ENCODE measurements at regions not wholly inside any gene's neighbourhood (a gene's known extent, or its start where the extent isn't known, plus 50 kb on each side); places are given as distances from the start of the nearest gene placed in this dataset.

DNA sequence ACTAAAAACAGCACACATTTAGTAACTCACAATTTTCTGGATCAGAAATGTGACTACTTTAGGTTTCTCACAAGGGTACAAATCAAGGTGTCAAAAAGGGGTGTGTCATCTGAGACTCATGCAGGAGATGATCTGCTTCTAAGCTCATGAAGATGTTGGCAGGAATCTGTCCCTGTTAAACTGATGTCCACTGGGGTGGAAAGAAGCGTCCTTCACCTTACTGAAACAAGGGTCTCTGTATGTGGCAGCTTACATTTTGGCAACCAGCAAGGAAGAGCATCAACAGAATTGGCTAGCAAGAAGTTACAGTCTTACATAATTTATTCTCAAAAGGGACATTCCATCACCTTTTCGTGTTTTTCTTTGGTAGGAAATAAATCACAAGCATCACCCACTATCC lies 1223.8 kb downstream of the AMY1C start:
- Histone ChIP-seq H3K27ac (ENCODE audit: low read length) (no peak overlapping the region), H3K4me3 (ENCODE audit: low read length) (no peak overlapping the region), H3K9me3 (ENCODE audit: control insufficient read depth, low read length) (no peaks in the 10 kb centered on the region), H3K27me3 (ENCODE audit: control insufficient read depth, insufficient read depth) (no peaks in the 10 kb centered on the region), H3K4me1 (ENCODE audit: control insufficient read depth, insufficient read depth, low read length) (no peaks in the 10 kb centered on the region)
- DNase-seq (no peak), ATAC-seq (no peak)
- 65% methylated on average over 2 of the region's 2 CpGs for WGBS
- intact Hi-C loops (cut with DNase I): no loop called here

DNA sequence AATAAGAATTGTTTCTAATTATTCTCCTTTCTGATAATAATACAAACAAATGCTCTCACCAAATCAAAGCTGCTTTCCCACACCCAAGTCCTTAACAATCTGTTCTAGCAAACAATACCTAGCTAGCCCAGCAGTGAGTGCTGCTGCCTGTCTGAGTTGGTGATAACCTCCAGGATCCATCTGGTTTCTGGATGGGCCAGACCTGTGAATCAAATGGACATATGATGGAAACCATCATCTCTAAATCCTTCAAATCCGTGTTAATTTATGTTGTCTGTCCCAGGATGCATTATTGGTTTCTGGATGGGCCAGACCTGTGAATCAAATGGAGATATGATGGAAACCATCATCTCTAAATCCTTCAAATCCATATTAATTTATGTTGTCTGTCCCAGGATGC lies 1230.0 kb downstream of the AMY1C start:
- no peak for DNase-seq
- intact Hi-C loops (cut with DNase I): no loop called here
- 57% methylated on average over 1 of the region's 1 CpG for WGBS
- ATAC-seq: no peak
- Histone ChIP-seq H3K27ac (ENCODE audit: low read length) (no peak overlapping the region), H3K4me1 (ENCODE audit: control insufficient read depth, insufficient read depth, low read length) (no peaks in the 10 kb centered on the region), H3K4me3 (ENCODE audit: low read length) (no peak overlapping the region), H3K27me3 (ENCODE audit: control insufficient read depth, insufficient read depth) (no peaks in the 10 kb centered on the region), H3K9me3 (ENCODE audit: control insufficient read depth, low read length) (no peaks in the 10 kb centered on the region)

DNA sequence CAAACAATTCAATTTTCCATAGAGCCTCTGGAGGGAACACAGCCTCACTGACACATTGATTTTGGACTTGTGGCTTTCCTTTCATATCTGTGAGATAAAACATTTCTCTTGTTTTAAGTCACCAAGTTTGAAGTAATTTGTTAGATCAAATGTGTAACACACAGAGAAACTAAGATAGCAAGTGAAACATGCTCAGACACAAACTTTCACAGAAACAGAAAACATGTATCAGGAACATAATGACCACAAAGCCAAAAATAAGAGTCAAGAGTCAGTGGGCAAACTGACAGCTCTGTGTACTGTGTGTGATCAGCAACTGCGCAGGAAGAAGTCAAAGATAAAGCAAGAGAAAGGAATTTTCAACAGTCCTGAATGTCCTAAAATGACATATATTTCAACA lies 1237.5 kb downstream of the AMY1C start:
- no peaks in the 10 kb centered on the region for H3K9me3 ChIP-seq (ENCODE audit: control insufficient read depth, low read length)
- H3K4me3 ChIP-seq (ENCODE audit: low read length): no peak overlapping the region
- H3K27me3 ChIP-seq (ENCODE audit: control insufficient read depth, insufficient read depth): no peaks in the 10 kb centered on the region
- DNase-seq (no peak), ATAC-seq (no peak)
- intact Hi-C loops (cut with DNase I): no loop called here
- 40% methylated on average over 1 of the region's 1 CpG for WGBS
- H3K27ac ChIP-seq (ENCODE audit: low read length): no peak overlapping the region
- no peaks in the 10 kb centered on the region for H3K4me1 ChIP-seq (ENCODE audit: control insufficient read depth, insufficient read depth, low read length)

DNA sequence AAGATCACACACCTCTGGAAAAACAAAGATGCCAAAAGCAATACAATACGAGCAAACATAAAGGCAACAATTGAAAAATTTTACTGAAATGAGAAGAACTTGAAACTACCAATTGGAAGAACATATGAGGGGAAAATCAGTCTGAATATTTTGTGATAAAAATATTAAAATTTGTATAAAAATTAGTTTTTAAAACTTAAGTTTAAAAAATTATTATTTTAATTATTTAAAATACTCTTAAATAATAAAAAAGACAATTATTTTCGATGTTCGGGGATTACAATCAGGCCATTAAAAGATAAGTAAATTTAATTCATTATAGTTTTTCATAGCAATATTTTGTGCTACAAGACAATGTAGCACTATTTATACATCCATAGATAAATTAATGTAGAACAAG lies 1239.3 kb downstream of the AMY1C start:
- Histone ChIP-seq H3K4me3 (ENCODE audit: low read length) (no peak overlapping the region), H3K4me1 (ENCODE audit: control insufficient read depth, insufficient read depth, low read length) (no peaks in the 10 kb centered on the region), H3K27ac (ENCODE audit: low read length) (no peak overlapping the region), H3K9me3 (ENCODE audit: control insufficient read depth, low read length) (no peaks in the 10 kb centered on the region), H3K27me3 (ENCODE audit: control insufficient read depth, insufficient read depth) (no peaks in the 10 kb centered on the region)
- intact Hi-C loops (cut with DNase I): no loop called here
- ATAC-seq: no peak
- 90% methylated on average over 3 of the region's 3 CpGs for WGBS
- no peak for DNase-seq

DNA sequence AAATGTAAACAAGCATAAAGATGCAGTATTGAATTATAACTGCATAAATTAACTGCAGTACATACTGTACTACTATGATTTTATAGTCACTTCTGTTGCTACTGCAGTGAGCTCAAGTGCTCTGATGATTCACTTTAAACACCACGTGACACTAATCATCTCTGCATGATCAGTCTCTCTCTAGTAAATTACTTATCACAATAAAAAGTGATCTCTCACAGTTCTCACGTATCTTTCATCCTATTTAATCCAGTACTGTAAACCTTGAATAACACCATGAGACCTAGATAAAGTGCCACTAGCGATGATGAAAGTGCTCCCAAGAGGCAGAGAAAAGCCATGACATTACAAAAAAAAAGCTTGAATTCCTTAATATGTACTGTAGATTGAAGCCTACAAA lies 1242.0 kb downstream of the AMY1C start:
- no peak for ATAC-seq
- no peaks in the 10 kb centered on the region for H3K4me1 ChIP-seq (ENCODE audit: control insufficient read depth, insufficient read depth, low read length)
- H3K4me3 ChIP-seq (ENCODE audit: low read length): no peak overlapping the region
- 40% methylated on average over 3 of the region's 3 CpGs for WGBS
- no peak overlapping the region for H3K27ac ChIP-seq (ENCODE audit: low read length)
- no peaks in the 10 kb centered on the region for H3K9me3 ChIP-seq (ENCODE audit: control insufficient read depth, low read length)
- DNase-seq: no peak
- intact Hi-C loops (cut with DNase I): no loop called here
- H3K27me3 ChIP-seq (ENCODE audit: control insufficient read depth, insufficient read depth): no peaks in the 10 kb centered on the region

DNA sequence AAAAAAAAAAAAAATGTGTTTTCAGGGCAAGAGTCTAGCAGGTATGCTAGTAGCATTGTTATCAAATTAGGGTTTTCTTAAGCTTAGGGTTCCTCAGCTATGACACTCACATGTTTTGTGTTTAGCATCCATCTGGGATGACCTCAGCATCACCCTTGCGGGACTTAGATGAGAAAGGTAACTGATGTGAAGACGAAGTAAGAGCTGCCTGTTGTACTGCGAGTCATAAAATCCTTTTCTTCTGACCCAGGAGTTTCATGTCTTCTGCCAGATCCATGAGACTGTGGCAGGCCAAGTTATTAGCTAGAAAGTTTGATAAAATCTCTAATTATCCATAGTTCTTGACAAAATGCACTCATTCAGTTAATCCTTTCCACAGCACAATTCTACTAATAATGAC lies 1251.1 kb downstream of the AMY1C start:
- Histone ChIP-seq H3K27ac (ENCODE audit: low read length) (no peak overlapping the region), H3K27me3 (ENCODE audit: control insufficient read depth, insufficient read depth) (no peaks in the 10 kb centered on the region), H3K4me1 (ENCODE audit: control insufficient read depth, insufficient read depth, low read length) (no peaks in the 10 kb centered on the region), H3K4me3 (ENCODE audit: low read length) (no peak overlapping the region), H3K9me3 (ENCODE audit: control insufficient read depth, low read length) (no peaks in the 10 kb centered on the region)
- ATAC-seq: no peak
- no peak for DNase-seq
- WGBS: 52% methylated on average over 3 of the region's 3 CpGs
- intact Hi-C loops (cut with DNase I): no loop called here

DNA sequence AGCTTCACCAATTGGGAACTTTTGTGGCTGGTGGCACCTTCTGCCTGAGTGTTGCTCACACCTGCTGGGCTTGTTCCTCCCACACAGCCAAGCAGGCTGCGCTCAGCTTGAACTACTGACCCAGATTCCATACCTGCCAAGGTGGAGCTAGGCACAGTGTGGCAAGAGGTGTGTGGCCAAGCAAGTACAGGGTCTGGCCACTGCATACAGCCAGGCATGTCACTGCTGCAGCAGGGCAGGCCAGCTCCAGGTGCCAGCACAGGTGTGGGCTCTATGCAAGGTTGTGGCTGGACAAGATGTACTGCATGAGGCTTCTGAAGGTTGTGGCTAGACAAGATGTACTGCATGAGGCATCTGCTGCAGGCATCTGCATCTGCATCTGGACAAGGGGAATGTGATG lies 1254.8 kb downstream of the AMY1C start:
- no peaks in the 10 kb centered on the region for H3K27me3 ChIP-seq (ENCODE audit: control insufficient read depth, insufficient read depth)
- no peaks in the 10 kb centered on the region for H3K9me3 ChIP-seq (ENCODE audit: control insufficient read depth, low read length)
- ATAC-seq (no peak), DNase-seq (peak in 1 of 3 donors; percentile 27)
- no peak overlapping the region for H3K27ac ChIP-seq (ENCODE audit: low read length)
- intact Hi-C loops (cut with DNase I): no loop called here
- no peaks in the 10 kb centered on the region for H3K4me1 ChIP-seq (ENCODE audit: control insufficient read depth, insufficient read depth, low read length)
- WGBS: 82% methylated on average over 1 of the region's 1 CpG
- no peak overlapping the region for H3K4me3 ChIP-seq (ENCODE audit: low read length)

DNA sequence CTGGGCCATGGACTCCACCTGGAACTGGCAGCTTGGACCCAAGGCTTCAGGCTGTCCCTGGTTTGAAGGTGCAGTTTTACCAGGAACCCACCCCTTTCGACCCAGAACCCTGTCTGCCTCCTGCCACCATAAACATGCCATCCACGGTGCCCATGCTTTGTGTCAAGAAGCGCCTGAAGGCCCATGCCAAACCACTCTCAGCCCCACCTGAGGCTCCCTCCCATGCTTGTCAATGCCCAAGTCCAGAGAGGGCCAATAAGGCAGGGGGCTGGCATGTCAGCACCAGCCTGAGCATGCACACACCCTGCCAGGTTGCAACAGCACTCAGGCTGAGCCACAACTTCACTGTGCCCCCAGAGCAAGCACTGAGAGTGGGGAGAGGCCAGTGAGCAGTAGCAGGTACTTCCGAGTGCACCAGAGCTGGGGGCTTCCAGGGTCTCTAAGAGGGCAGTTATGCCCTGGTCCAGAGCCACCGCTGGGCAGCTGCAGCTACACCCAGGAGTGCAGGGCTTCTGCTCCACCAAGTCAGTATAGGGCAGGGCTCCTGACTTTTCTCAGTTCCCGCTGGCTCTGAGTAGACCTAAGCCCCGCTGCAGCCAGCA lies 1256.0 kb downstream of the AMY1C start:
- intact Hi-C loops (cut with DNase I): no loop called here
- Histone ChIP-seq H3K4me3 (ENCODE audit: low read length) (no peak overlapping the region), H3K9me3 (ENCODE audit: control insufficient read depth, low read length) (no peaks in the 10 kb centered on the region), H3K27me3 (ENCODE audit: control insufficient read depth, insufficient read depth) (no peaks in the 10 kb centered on the region), H3K4me1 (ENCODE audit: control insufficient read depth, insufficient read depth, low read length) (no peaks in the 10 kb centered on the region), H3K27ac (ENCODE audit: low read length) (no peak overlapping the region)
- DNase-seq: peak in 1 of 3 donors; percentile 19
- no peak for ATAC-seq
- WGBS: 80% methylated on average over 7 of the region's 7 CpGs

DNA sequence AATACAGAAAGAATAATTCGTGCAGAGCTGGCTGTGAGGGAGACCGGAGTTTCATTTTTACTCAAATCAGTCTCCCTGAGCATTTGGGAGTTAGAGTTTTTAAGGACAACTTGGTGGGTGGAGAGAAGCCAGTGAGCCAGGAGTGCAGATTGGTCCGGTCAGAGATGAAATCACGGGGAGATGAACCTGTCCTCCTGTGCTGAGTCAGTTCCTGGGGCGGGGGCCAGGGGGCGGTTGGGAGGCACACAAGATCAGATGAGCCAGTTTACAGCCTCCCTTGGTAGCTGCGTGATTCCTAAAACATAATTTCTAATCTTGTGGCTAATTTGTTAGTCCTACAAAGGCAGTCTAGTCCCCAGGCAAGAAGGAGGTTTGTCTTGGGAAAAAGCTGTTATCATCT lies 1267.9 kb downstream of the AMY1C start:
- Histone ChIP-seq H3K27ac (ENCODE audit: low read length) (no peak overlapping the region), H3K4me1 (ENCODE audit: control insufficient read depth, insufficient read depth, low read length) (no peaks in the 10 kb centered on the region), H3K9me3 (ENCODE audit: control insufficient read depth, low read length) (no peaks in the 10 kb centered on the region), H3K4me3 (ENCODE audit: low read length) (no peak overlapping the region), H3K27me3 (ENCODE audit: control insufficient read depth, insufficient read depth) (no peaks in the 10 kb centered on the region)
- WGBS: 77% methylated on average over 7 of the region's 7 CpGs
- DNase-seq (peak in 1 of 3 donors; percentile 19), ATAC-seq (no peak)
- intact Hi-C loops (cut with DNase I): no loop called here

DNA sequence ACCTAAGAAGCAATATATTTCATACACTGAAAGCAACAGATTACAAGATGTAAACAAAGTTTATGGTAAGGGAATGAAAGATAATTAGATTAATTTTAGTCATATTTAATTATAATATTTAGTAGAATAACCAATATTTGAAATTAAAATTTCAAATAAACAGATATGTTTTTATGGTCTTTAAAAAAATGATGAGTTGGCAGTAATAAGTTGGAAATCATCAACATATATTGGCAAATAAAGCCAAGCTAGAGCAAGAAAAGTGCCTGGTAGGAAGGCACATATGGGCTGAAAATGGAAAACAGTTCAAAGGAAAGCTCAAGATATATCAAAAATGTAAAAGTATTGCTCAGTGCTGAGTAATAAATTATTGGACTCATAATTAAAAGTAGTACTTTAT lies 1274.0 kb downstream of the AMY1C start:
- no peaks in the 10 kb centered on the region for H3K27me3 ChIP-seq (ENCODE audit: control insufficient read depth, insufficient read depth)
- no peaks in the 10 kb centered on the region for H3K4me1 ChIP-seq (ENCODE audit: control insufficient read depth, insufficient read depth, low read length)
- H3K27ac ChIP-seq (ENCODE audit: low read length): no peak overlapping the region
- intact Hi-C loops (cut with DNase I): no loop called here
- H3K4me3 ChIP-seq (ENCODE audit: low read length): no peak overlapping the region
- ATAC-seq: no peak
- no peaks in the 10 kb centered on the region for H3K9me3 ChIP-seq (ENCODE audit: control insufficient read depth, low read length)
- no peak for DNase-seq

DNA sequence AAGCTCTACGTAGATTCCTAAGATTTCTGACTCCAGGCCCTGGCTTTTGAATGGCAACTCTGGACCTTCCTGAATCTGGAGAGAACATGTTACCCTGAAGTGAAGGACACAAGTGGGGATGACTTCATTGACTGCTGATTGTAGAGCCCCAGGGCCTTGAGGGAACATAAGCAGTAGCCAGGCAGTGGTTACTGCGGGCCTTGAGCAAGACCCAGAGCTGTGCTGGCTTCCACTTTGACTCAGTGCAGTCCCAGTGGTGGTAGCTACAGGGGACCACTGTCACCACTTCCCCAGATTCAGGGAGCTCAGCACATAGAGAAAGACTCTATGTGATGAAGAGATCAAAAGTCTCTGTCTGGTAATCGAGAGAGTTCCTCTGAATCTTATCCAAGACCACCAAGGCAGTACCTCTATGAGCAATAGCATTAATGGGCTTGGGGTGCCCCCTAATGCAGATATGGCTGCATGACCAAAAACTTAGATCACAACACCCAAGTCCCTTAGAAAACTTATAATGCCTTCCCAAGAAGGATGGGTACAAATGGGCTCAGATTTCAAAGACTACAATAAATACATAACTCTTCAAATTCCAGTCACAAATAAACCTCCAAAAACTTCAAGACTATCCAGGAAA lies 1278.3 kb downstream of the AMY1C start:
- DNase-seq: no peak
- WGBS: 69% methylated on average over 3 of the region's 3 CpGs
- Histone ChIP-seq H3K9me3 (ENCODE audit: control insufficient read depth, low read length) (no peaks in the 10 kb centered on the region), H3K4me3 (ENCODE audit: low read length) (no peak overlapping the region), H3K27ac (ENCODE audit: low read length) (no peak overlapping the region), H3K27me3 (ENCODE audit: control insufficient read depth, insufficient read depth) (no peaks in the 10 kb centered on the region), H3K4me1 (ENCODE audit: control insufficient read depth, insufficient read depth, low read length) (no peaks in the 10 kb centered on the region)
- ATAC-seq: no peak
- intact Hi-C loops (cut with DNase I): no loop called here

DNA sequence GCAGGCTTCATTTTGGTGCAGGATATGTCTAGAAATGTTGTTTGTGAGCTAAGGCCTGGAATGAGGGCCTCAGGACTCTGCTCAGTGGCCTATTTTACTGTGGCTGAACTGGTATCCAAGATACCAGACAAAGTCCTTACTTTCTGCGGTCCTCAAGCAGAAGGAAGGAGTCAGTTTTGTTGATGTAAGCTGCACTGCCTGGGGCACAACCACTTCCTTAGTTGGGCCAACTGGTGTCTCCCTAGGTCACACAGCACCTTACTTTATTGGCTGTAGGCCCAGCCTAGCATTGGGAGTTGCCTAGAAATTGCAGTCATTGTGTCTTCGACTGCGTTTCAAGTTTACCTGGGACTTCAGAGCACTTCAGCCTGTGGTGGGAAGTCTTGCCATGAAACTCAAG lies 1322.7 kb downstream of the AMY1C start:
- Histone ChIP-seq H3K4me3 (ENCODE audit: low read length) (no peak overlapping the region), H3K4me1 (ENCODE audit: control insufficient read depth, insufficient read depth, low read length) (no peaks in the 10 kb centered on the region), H3K27me3 (ENCODE audit: control insufficient read depth, insufficient read depth) (no peaks in the 10 kb centered on the region), H3K27ac (ENCODE audit: low read length) (no peak overlapping the region), H3K9me3 (ENCODE audit: control insufficient read depth, low read length) (no peaks in the 10 kb centered on the region)
- intact Hi-C loops (cut with DNase I): no loop called here
- DNase-seq (no peak), ATAC-seq (no peak)
- WGBS: 80% methylated on average over 3 of the region's 3 CpGs
